ENCODE measurements at regions not wholly inside any gene's neighbourhood (a gene's known extent, or its start where the extent isn't known, plus 50 kb on each side); places are given as distances from the start of the nearest gene placed in this dataset.

- Histone ChIP-seq H4K8ac (ENCODE audit: low read depth, low read length) (no peak overlapping the region), H3K4me2 (ENCODE audit: insufficient read depth, low read length, poor library complexity, severe bottlenecking) (no peak overlapping the region), H3K23ac (ENCODE audit: low read depth, low read length, poor library complexity) (no peak overlapping the region), H2BK120ac (ENCODE audit: low read depth, low read length) (no peak overlapping the region), H2AK5ac (ENCODE audit: low read depth, low read length) (no peak overlapping the region), H2AFZ (ENCODE audit: low read length) (no peak overlapping the region), H4K91ac (ENCODE audit: low read depth, low read length, poor library complexity) (no peak overlapping the region), H3K4me1 (ENCODE audit: control insufficient read depth in 2 of 2, insufficient read depth in 1 of 2, low read depth in 1 of 2, low read length in 2 of 2) (no peaks in the 10 kb centered on the region), H3K36me3 (replicated peaks in 1 of 2; ENCODE audit: control insufficient read depth in 2 of 2, insufficient read depth in 2 of 2, low read length in 2 of 2) (no peaks in the 10 kb centered on the region), H3K27ac (replicated peaks; ENCODE audit: low read length) (no peak overlapping the region), H3K4ac (ENCODE audit: low read length) (no peak overlapping the region), H3K4me3 (ENCODE audit: low read length in 2 of 2) (no peak overlapping the region), H2BK12ac (ENCODE audit: low read length) (no peak overlapping the region), H3K14ac (ENCODE audit: low read length) (no peak overlapping the region), H3K79me1 (ENCODE audit: low read depth, low read length) (no peaks in the 10 kb centered on the region), H3K18ac (ENCODE audit: low read length) (no peak overlapping the region), H2BK15ac (ENCODE audit: low read length) (no peak overlapping the region), H3K9ac (ENCODE audit: low read depth, low read length, poor library complexity) (no peak overlapping the region), H3K27me3 (ENCODE audit: control insufficient read depth in 3 of 3, insufficient read depth in 3 of 3, low read depth in 1 of 3, low read length in 3 of 3) (peaks cover 0 to 4% (median 0%) of the 10 kb centered on the region in 3 experiments), H3K9me3 (replicated peaks in 1 of 2; ENCODE audit: control insufficient read depth in 2 of 2, insufficient read depth in 1 of 2, low read depth in 1 of 2, low read length in 2 of 2) (no peaks in the 10 kb centered on the region), H2BK5ac (ENCODE audit: low read length) (no peak overlapping the region)
- no CpG with 5 or more reads among the region's 2 CpGs for WGBS, 2 donors (ENCODE audit: extremely low coverage in 2 of 2, insufficient read length in 2 of 2, insufficient replicate concordance in 1 of 2)
- DNase-seq (ENCODE audit: low spot score) = no peak
These were observed 952.0 kb downstream of the SLC4A3 start for GRCh38 chr2:220579452-220579851.

- Histone ChIP-seq H3K23ac (ENCODE audit: low read depth, low read length, poor library complexity) (no peak overlapping the region), H2BK5ac (ENCODE audit: low read length) (no peak overlapping the region), H2BK15ac (ENCODE audit: low read length) (no peak overlapping the region), H2BK12ac (ENCODE audit: low read length) (no peak overlapping the region), H3K4ac (ENCODE audit: low read length) (no peak overlapping the region), H3K9me3 (replicated peaks in 1 of 2; ENCODE audit: control insufficient read depth in 2 of 2, insufficient read depth in 1 of 2, low read depth in 1 of 2, low read length in 2 of 2) (no peaks in the 10 kb centered on the region), H3K4me3 (ENCODE audit: low read length in 2 of 2) (no peak overlapping the region), H3K36me3 (replicated peaks in 1 of 2; ENCODE audit: control insufficient read depth in 2 of 2, insufficient read depth in 2 of 2, low read length in 2 of 2) (no peaks in the 10 kb centered on the region), H4K91ac (ENCODE audit: low read depth, low read length, poor library complexity) (no peak overlapping the region), H3K18ac (ENCODE audit: low read length) (no peak overlapping the region), H4K8ac (ENCODE audit: low read depth, low read length) (no peak overlapping the region), H3K79me1 (ENCODE audit: low read depth, low read length) (no peaks in the 10 kb centered on the region), H3K9ac (ENCODE audit: low read depth, low read length, poor library complexity) (no peak overlapping the region), H3K14ac (ENCODE audit: low read length) (no peak overlapping the region), H3K4me1 (ENCODE audit: control insufficient read depth in 2 of 2, insufficient read depth in 1 of 2, low read depth in 1 of 2, low read length in 2 of 2) (no peaks in the 10 kb centered on the region), H3K27me3 (ENCODE audit: control insufficient read depth in 3 of 3, insufficient read depth in 3 of 3, low read depth in 1 of 3, low read length in 3 of 3) (peaks cover 0 to 4% (median 0%) of the 10 kb centered on the region in 3 experiments), H2AK5ac (ENCODE audit: low read depth, low read length) (no peak overlapping the region), H3K4me2 (ENCODE audit: insufficient read depth, low read length, poor library complexity, severe bottlenecking) (no peak overlapping the region), H2BK120ac (ENCODE audit: low read depth, low read length) (no peak overlapping the region), H2AFZ (ENCODE audit: low read length) (no peak overlapping the region), H3K27ac (replicated peaks; ENCODE audit: low read length) (no peak overlapping the region)
- WGBS, 2 donors (ENCODE audit: extremely low coverage in 2 of 2, insufficient read length in 2 of 2, insufficient replicate concordance in 1 of 2) = no CpG with 5 or more reads among the region's 2 CpGs
- DNase-seq (ENCODE audit: low spot score) = no peak
These were observed 952.7 kb downstream of the SLC4A3 start for GRCh38 chr2:220580113-220580512.

- H3K27me3 ChIP-seq (ENCODE audit: control insufficient read depth in 3 of 3, insufficient read depth in 3 of 3, low read depth in 1 of 3, low read length in 3 of 3) = no peaks in the 10 kb centered on the region
- H2AK5ac ChIP-seq (ENCODE audit: low read depth, low read length) = no peak overlapping the region
- H2AFZ ChIP-seq (ENCODE audit: low read length) = no peak overlapping the region
- no peak overlapping the region for H3K9ac ChIP-seq (ENCODE audit: low read depth, low read length, poor library complexity)
- H3K4me1 ChIP-seq (ENCODE audit: control insufficient read depth in 2 of 2, insufficient read depth in 1 of 2, low read depth in 1 of 2, low read length in 2 of 2) = no peaks in the 10 kb centered on the region
- H2BK120ac ChIP-seq (ENCODE audit: low read depth, low read length) = no peak overlapping the region
- H3K4me2 ChIP-seq (ENCODE audit: insufficient read depth, low read length, poor library complexity, severe bottlenecking) = no peak overlapping the region
- H3K4ac ChIP-seq (ENCODE audit: low read length) = no peak overlapping the region
- no peak overlapping the region for H4K8ac ChIP-seq (ENCODE audit: low read depth, low read length)
- no peaks in the 10 kb centered on the region for H3K36me3 ChIP-seq (replicated peaks in 1 of 2; ENCODE audit: control insufficient read depth in 2 of 2, insufficient read depth in 2 of 2, low read length in 2 of 2)
- H3K79me1 ChIP-seq (ENCODE audit: low read depth, low read length) = no peaks in the 10 kb centered on the region
- no peak overlapping the region for H3K14ac ChIP-seq (ENCODE audit: low read length)
- H3K23ac ChIP-seq (ENCODE audit: low read depth, low read length, poor library complexity) = no peak overlapping the region
- H3K9me3 ChIP-seq (replicated peaks in 1 of 2; ENCODE audit: control insufficient read depth in 2 of 2, insufficient read depth in 1 of 2, low read depth in 1 of 2, low read length in 2 of 2) = no peaks in the 10 kb centered on the region
- no peak overlapping the region for H4K91ac ChIP-seq (ENCODE audit: low read depth, low read length, poor library complexity)
- no peak for DNase-seq (ENCODE audit: low spot score)
- H2BK5ac ChIP-seq (ENCODE audit: low read length) = no peak overlapping the region
- H3K18ac ChIP-seq (ENCODE audit: low read length) = no peak overlapping the region
- no peak overlapping the region for H2BK12ac ChIP-seq (ENCODE audit: low read length)
- no peak overlapping the region for H3K27ac ChIP-seq (replicated peaks; ENCODE audit: low read length)
- H2BK15ac ChIP-seq (ENCODE audit: low read length) = no peak overlapping the region
- H3K4me3 ChIP-seq (ENCODE audit: low read length in 2 of 2) = no peak overlapping the region
- no CpG with 5 or more reads among the region's 2 CpGs for WGBS, 2 donors (ENCODE audit: extremely low coverage in 2 of 2, insufficient read length in 2 of 2, insufficient replicate concordance in 1 of 2)
These were observed 956.3 kb downstream of the SLC4A3 start for GRCh38 chr2:220583725-220584124.

GRCh38 chr2:220585241-220585640 is 957.8 kb downstream of the SLC4A3 start:
- H3K36me3 ChIP-seq (replicated peaks in 1 of 2; ENCODE audit: control insufficient read depth in 2 of 2, insufficient read depth in 2 of 2, low read length in 2 of 2) = no peaks in the 10 kb centered on the region
- H3K4me2 ChIP-seq (ENCODE audit: insufficient read depth, low read length, poor library complexity, severe bottlenecking) = no peak overlapping the region
- no peak overlapping the region for H2AK5ac ChIP-seq (ENCODE audit: low read depth, low read length)
- no peak overlapping the region for H4K91ac ChIP-seq (ENCODE audit: low read depth, low read length, poor library complexity)
- no peak overlapping the region for H2BK5ac ChIP-seq (ENCODE audit: low read length)
- H3K4me3 ChIP-seq (ENCODE audit: low read length in 2 of 2) = no peak overlapping the region
- no peaks in the 10 kb centered on the region for H3K79me1 ChIP-seq (ENCODE audit: low read depth, low read length)
- H3K9ac ChIP-seq (ENCODE audit: low read depth, low read length, poor library complexity) = no peak overlapping the region
- no peak overlapping the region for H2BK12ac ChIP-seq (ENCODE audit: low read length)
- no peak overlapping the region for H2BK15ac ChIP-seq (ENCODE audit: low read length)
- no peak overlapping the region for H3K27ac ChIP-seq (replicated peaks; ENCODE audit: low read length)
- no peaks in the 10 kb centered on the region for H3K9me3 ChIP-seq (replicated peaks in 1 of 2; ENCODE audit: control insufficient read depth in 2 of 2, insufficient read depth in 1 of 2, low read depth in 1 of 2, low read length in 2 of 2)
- WGBS, 2 donors (ENCODE audit: extremely low coverage in 2 of 2, insufficient read length in 2 of 2, insufficient replicate concordance in 1 of 2) = no CpG with 5 or more reads among the region's 2 CpGs
- H2BK120ac ChIP-seq (ENCODE audit: low read depth, low read length) = no peak overlapping the region
- no peak for DNase-seq (ENCODE audit: low spot score)
- no peaks in the 10 kb centered on the region for H3K4me1 ChIP-seq (ENCODE audit: control insufficient read depth in 2 of 2, insufficient read depth in 1 of 2, low read depth in 1 of 2, low read length in 2 of 2)
- no peak overlapping the region for H3K18ac ChIP-seq (ENCODE audit: low read length)
- no peak overlapping the region for H3K4ac ChIP-seq (ENCODE audit: low read length)
- no peak overlapping the region for H3K14ac ChIP-seq (ENCODE audit: low read length)
- no peak overlapping the region for H4K8ac ChIP-seq (ENCODE audit: low read depth, low read length)
- H3K27me3 ChIP-seq (ENCODE audit: control insufficient read depth in 3 of 3, insufficient read depth in 3 of 3, low read depth in 1 of 3, low read length in 3 of 3) = no peaks in the 10 kb centered on the region
- H2AFZ ChIP-seq (ENCODE audit: low read length) = no peak overlapping the region
- H3K23ac ChIP-seq (ENCODE audit: low read depth, low read length, poor library complexity) = no peak overlapping the region

Measured in neuronal stem cell (in vitro differentiated cells).